ENCODE measurements at regions not wholly inside any gene's neighbourhood (a gene's known extent, or its start where the extent isn't known, plus 50 kb on each side); places are given as distances from the start of the nearest gene placed in this dataset.

- Mint-ChIP-seq H3K4me3 (ENCODE audit: unreplicated experiment) (no peak overlapping the region), H3K36me3 (ENCODE audit: low read depth, unreplicated experiment) (no peaks in the 10 kb centered on the region), H3K4me1 (ENCODE audit: unreplicated experiment) (peaks cover 22% of the 10 kb centered on the region), H3K9me3 (ENCODE audit: unreplicated experiment) (no peaks in the 10 kb centered on the region), H3K27ac (ENCODE audit: unreplicated experiment) (no peak overlapping the region), H3K27me3 (ENCODE audit: unreplicated experiment) (no peaks in the 10 kb centered on the region)
- TF ChIP-seq, protein P1, sequence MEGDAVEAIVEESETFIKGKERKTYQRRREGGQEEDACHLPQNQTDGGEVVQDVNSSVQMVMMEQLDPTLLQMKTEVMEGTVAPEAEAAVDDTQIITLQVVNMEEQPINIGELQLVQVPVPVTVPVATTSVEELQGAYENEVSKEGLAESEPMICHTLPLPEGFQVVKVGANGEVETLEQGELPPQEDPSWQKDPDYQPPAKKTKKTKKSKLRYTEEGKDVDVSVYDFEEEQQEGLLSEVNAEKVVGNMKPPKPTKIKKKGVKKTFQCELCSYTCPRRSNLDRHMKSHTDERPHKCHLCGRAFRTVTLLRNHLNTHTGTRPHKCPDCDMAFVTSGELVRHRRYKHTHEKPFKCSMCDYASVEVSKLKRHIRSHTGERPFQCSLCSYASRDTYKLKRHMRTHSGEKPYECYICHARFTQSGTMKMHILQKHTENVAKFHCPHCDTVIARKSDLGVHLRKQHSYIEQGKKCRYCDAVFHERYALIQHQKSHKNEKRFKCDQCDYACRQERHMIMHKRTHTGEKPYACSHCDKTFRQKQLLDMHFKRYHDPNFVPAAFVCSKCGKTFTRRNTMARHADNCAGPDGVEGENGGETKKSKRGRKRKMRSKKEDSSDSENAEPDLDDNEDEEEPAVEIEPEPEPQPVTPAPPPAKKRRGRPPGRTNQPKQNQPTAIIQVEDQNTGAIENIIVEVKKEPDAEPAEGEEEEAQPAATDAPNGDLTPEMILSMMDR (IDR thresholded peaks at IDR 0.05; ENCODE audit: unreplicated experiment) = no peak
- no peak for DNase-seq (ENCODE audit: low spot score)
Measured at GRCh38 chr13:59266478-59267063, 897.2 kb downstream of the DIAPH3 start.

- no peaks in the 10 kb centered on the region for H3K9me3 Mint-ChIP-seq (ENCODE audit: unreplicated experiment)
- no peaks in the 10 kb centered on the region for H3K27me3 Mint-ChIP-seq (ENCODE audit: unreplicated experiment)
- TF ChIP-seq, protein P1 (IDR thresholded peaks at IDR 0.05; ENCODE audit: unreplicated experiment) = no peak
- no peak overlapping the region for H3K4me3 Mint-ChIP-seq (ENCODE audit: unreplicated experiment)
- H3K4me1 Mint-ChIP-seq (ENCODE audit: unreplicated experiment) = peaks cover 19% of the 10 kb centered on the region
- no peak for DNase-seq (ENCODE audit: low spot score)
- H3K36me3 Mint-ChIP-seq (ENCODE audit: low read depth, unreplicated experiment) = no peaks in the 10 kb centered on the region
- no peak overlapping the region for H3K27ac Mint-ChIP-seq (ENCODE audit: unreplicated experiment)
Measured at GRCh38 chr13:59269476-59269875, 894.3 kb downstream of the DIAPH3 start.

- no peak overlapping the region for H3K4me3 Mint-ChIP-seq (ENCODE audit: unreplicated experiment)
- TF ChIP-seq, protein P1 (IDR thresholded peaks at IDR 0.05; ENCODE audit: unreplicated experiment) = no peak
Measured at GRCh38 chr13:59270327-59270726, 893.4 kb downstream of the DIAPH3 start.

DNA sequence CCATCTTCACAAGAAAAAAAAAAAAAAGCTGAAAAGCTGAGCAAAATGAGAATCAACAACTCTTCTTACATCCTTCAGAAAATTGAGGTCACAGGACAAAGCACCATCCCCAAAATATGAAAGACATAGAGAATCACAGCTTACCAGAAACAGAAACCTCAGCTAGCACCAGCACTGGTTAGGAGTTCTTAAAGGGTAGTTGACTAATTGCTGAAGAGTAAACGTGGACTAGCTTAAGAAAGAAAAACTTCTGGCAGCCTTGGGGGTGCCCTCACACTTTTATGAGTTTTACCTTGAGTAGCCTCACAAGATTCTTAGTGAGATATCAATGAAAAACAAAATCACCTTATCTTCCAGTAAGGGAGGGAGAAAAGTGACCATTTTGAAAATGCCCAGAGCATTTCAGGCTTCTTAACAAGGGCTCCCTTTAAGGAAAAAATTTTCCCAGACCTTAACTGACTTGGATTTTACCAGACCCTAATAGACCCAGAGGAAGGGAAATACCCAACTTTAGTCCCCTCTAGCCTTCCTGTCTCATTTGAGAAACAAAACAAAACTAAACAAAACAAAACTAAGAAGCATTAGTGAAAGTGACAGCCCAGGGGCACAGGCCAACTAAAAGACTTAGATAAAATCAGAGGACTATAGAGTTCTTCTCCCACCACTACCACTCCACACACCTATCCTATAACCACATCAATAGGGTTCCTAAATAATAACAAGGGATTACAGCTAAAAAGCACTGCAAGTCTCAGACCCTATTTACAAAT is 888.6 kb downstream of the DIAPH3 start:
- H3K27me3 Mint-ChIP-seq (ENCODE audit: unreplicated experiment) = peaks cover 1% of the 10 kb centered on the region
- H3K9me3 Mint-ChIP-seq (ENCODE audit: unreplicated experiment) = no peaks in the 10 kb centered on the region
- TF ChIP-seq, protein P1 (IDR thresholded peaks at IDR 0.05; ENCODE audit: unreplicated experiment) = no peak
- DNase-seq (ENCODE audit: low spot score) = no peak
- H3K4me1 Mint-ChIP-seq (ENCODE audit: unreplicated experiment) = peaks cover 16% of the 10 kb centered on the region
- H3K36me3 Mint-ChIP-seq (ENCODE audit: low read depth, unreplicated experiment) = no peaks in the 10 kb centered on the region
- H3K4me3 Mint-ChIP-seq (ENCODE audit: unreplicated experiment) = no peak overlapping the region
- H3K27ac Mint-ChIP-seq (ENCODE audit: unreplicated experiment) = no peak overlapping the region

More at GRCh38 chr13:59270327-59270726, 893.4 kb downstream of the DIAPH3 start:
- DNase-seq (ENCODE audit: low spot score) = no peak
- Mint-ChIP-seq H3K4me1 (ENCODE audit: unreplicated experiment) (peaks cover 23% of the 10 kb centered on the region), H3K9me3 (ENCODE audit: unreplicated experiment) (no peaks in the 10 kb centered on the region), H3K27ac (ENCODE audit: unreplicated experiment) (no peak overlapping the region), H3K27me3 (ENCODE audit: unreplicated experiment) (no peaks in the 10 kb centered on the region), H3K36me3 (ENCODE audit: low read depth, unreplicated experiment) (no peaks in the 10 kb centered on the region)

GRCh38 chr13:59276436-59276835 is 887.3 kb downstream of the DIAPH3 start:
- Mint-ChIP-seq H3K27me3 (ENCODE audit: unreplicated experiment) (peaks cover 1% of the 10 kb centered on the region), H3K4me3 (ENCODE audit: unreplicated experiment) (no peak overlapping the region), H3K36me3 (ENCODE audit: low read depth, unreplicated experiment) (no peaks in the 10 kb centered on the region), H3K9me3 (ENCODE audit: unreplicated experiment) (no peaks in the 10 kb centered on the region), H3K4me1 (ENCODE audit: unreplicated experiment) (peaks cover 16% of the 10 kb centered on the region), H3K27ac (ENCODE audit: unreplicated experiment) (no peak overlapping the region)
- no peak for DNase-seq (ENCODE audit: low spot score)
- TF ChIP-seq, protein P1 (IDR thresholded peaks at IDR 0.05; ENCODE audit: unreplicated experiment) = no peak

Data from endothelial cell (in vitro differentiated cells).